ENCODE measurements at regions not wholly inside any gene's neighbourhood (a gene's known extent, or its start where the extent isn't known, plus 50 kb on each side); places are given as distances from the start of the nearest gene placed in this dataset.

- H2AFZ ChIP-seq (ENCODE audit: insufficient read depth, low read depth, low read length, poor library complexity, severe bottlenecking), result no peak overlapping the region
- Mint-ChIP-seq H3K27me3 (no peaks in the 10 kb centered on the region), H3K9me3 (ENCODE audit: insufficient read depth) (no peaks in the 10 kb centered on the region), H3K4me1 (peaks cover 14% of the 10 kb centered on the region), H3K27ac (no peak overlapping the region), H3K4me3 (no peak overlapping the region)
- ChIA-PET CTCF (interaction anchor here (1.4 kb wide), 1 partner anchor 14 kb away, joined by 3 read pairs; no protein-coding TSS in a partner anchor), POLR2A (no interaction called here)
- WGBS (ENCODE audit: insufficient coverage), result no CpG with 5 or more reads among the region's 1 CpG
- no peak overlapping the region for H3K27ac ChIP-seq (ENCODE audit: low read length in 2 of 2)
- no peak for ATAC-seq (ENCODE audit: low read depth)
- H4K20me1 ChIP-seq (ENCODE audit: control insufficient read depth, insufficient read depth, low read length, poor library complexity, severe bottlenecking), result no peaks in the 10 kb centered on the region
- H3K79me2 ChIP-seq (ENCODE audit: control insufficient read depth, insufficient read depth, low read length), result no peaks in the 10 kb centered on the region
- no peak overlapping the region for H3K9ac ChIP-seq (ENCODE audit: low read length)
- no peak overlapping the region for H3K4me2 ChIP-seq (replicated peaks; ENCODE audit: low read depth, low read length, poor library complexity, severe bottlenecking)
- no peak overlapping the region for H3K4me3 ChIP-seq (ENCODE audit: control extremely low read depth in 1 of 5, extremely low read depth in 1 of 5, insufficient read depth in 1 of 5, low read depth in 2 of 5, low read length in 4 of 5)
- H3K4me1 ChIP-seq (ENCODE audit: control insufficient read depth in 2 of 2, insufficient read depth in 2 of 2, low read length in 2 of 2), result peaks cover 6 to 7% of the 10 kb centered on the region in 2 donors
- TF ChIP-seq EZH2 (IDR thresholded peaks at IDR 0.05; ENCODE audit: borderline replicate concordance, insufficient read depth, low read depth, low read length, poor library complexity, severe bottlenecking) (no peak), CTCF (IDR thresholded peaks at IDR 0.05) (no peak)
- no peaks in the 10 kb centered on the region for H3K9me3 ChIP-seq (ENCODE audit: control extremely low read depth in 1 of 3, control insufficient read depth in 2 of 3, insufficient read depth in 1 of 3, low read length in 2 of 3)
- H3K36me3 ChIP-seq (replicated peaks in 1 of 2; ENCODE audit: control extremely low read depth in 1 of 2, control insufficient read depth in 1 of 2, extremely low read depth in 1 of 2, insufficient read depth in 2 of 2, low read length in 1 of 2), result no peaks in the 10 kb centered on the region
- DNase-seq, result no peak
- intact Hi-C loops (cut with micrococcal nuclease), result no loop called here
- H3K27me3 ChIP-seq (replicated peaks in 1 of 4; ENCODE audit: control extremely low read depth in 1 of 4, control insufficient read depth in 3 of 4, insufficient read depth in 4 of 4, low read length in 3 of 4), result no peaks in the 10 kb centered on the region
Observed at GRCh38 chr2:144219979-144220378, 299.9 kb downstream of the ZEB2 start.

- CTCF ChIA-PET, result no interaction called here
- Histone ChIP-seq H3K27ac (ENCODE audit: low read length in 2 of 2) (no peak overlapping the region), H3K4me2 (replicated peaks; ENCODE audit: low read depth, low read length, poor library complexity, severe bottlenecking) (no peak overlapping the region), H2AFZ (ENCODE audit: insufficient read depth, low read depth, low read length, poor library complexity, severe bottlenecking) (no peak overlapping the region), H3K4me1 (ENCODE audit: control insufficient read depth in 2 of 2, insufficient read depth in 2 of 2, low read length in 2 of 2) (peaks cover 6 to 7% of the 10 kb centered on the region in 2 donors), H3K79me2 (ENCODE audit: control insufficient read depth, insufficient read depth, low read length) (no peaks in the 10 kb centered on the region), H3K4me3 (ENCODE audit: control extremely low read depth in 1 of 5, extremely low read depth in 1 of 5, insufficient read depth in 1 of 5, low read depth in 2 of 5, low read length in 4 of 5) (no peak overlapping the region), H3K9ac (ENCODE audit: low read length) (no peak overlapping the region), H3K27me3 (replicated peaks in 1 of 4; ENCODE audit: control extremely low read depth in 1 of 4, control insufficient read depth in 3 of 4, insufficient read depth in 4 of 4, low read length in 3 of 4) (no peaks in the 10 kb centered on the region), H3K9me3 (ENCODE audit: control extremely low read depth in 1 of 3, control insufficient read depth in 2 of 3, insufficient read depth in 1 of 3, low read length in 2 of 3) (no peaks in the 10 kb centered on the region), H4K20me1 (ENCODE audit: control insufficient read depth, insufficient read depth, low read length, poor library complexity, severe bottlenecking) (no peaks in the 10 kb centered on the region), H3K36me3 (replicated peaks in 1 of 2; ENCODE audit: control extremely low read depth in 1 of 2, control insufficient read depth in 1 of 2, extremely low read depth in 1 of 2, insufficient read depth in 2 of 2, low read length in 1 of 2) (no peaks in the 10 kb centered on the region)
- Mint-ChIP-seq H3K4me1 (peaks cover 26% of the 10 kb centered on the region), H3K27ac (no peak overlapping the region), H3K9me3 (ENCODE audit: insufficient read depth) (no peaks in the 10 kb centered on the region), H3K4me3 (no peak overlapping the region), H3K27me3 (no peaks in the 10 kb centered on the region)
- POLR2A ChIA-PET, result interaction anchor here (0.7 kb wide), 1 partner anchor 24 kb away, joined by 7 read pairs; no protein-coding TSS in a partner anchor
- no peak for ATAC-seq (ENCODE audit: low read depth)
- no CpG with 5 or more reads among the region's 5 CpGs for WGBS (ENCODE audit: insufficient coverage)
- intact Hi-C loops (cut with micrococcal nuclease), result no loop called here
- TF ChIP-seq CTCF (IDR thresholded peaks at IDR 0.05) (no peak), EZH2 (IDR thresholded peaks at IDR 0.05; ENCODE audit: borderline replicate concordance, insufficient read depth, low read depth, low read length, poor library complexity, severe bottlenecking) (no peak)
- no peak for DNase-seq
Observed at GRCh38 chr2:144217853-144218633, 301.9 kb downstream of the ZEB2 start.
